ENCODE measurements at regions not wholly inside any gene's neighbourhood (a gene's known extent, or its start where the extent isn't known, plus 50 kb on each side); places are given as distances from the start of the nearest gene placed in this dataset.

DNA sequence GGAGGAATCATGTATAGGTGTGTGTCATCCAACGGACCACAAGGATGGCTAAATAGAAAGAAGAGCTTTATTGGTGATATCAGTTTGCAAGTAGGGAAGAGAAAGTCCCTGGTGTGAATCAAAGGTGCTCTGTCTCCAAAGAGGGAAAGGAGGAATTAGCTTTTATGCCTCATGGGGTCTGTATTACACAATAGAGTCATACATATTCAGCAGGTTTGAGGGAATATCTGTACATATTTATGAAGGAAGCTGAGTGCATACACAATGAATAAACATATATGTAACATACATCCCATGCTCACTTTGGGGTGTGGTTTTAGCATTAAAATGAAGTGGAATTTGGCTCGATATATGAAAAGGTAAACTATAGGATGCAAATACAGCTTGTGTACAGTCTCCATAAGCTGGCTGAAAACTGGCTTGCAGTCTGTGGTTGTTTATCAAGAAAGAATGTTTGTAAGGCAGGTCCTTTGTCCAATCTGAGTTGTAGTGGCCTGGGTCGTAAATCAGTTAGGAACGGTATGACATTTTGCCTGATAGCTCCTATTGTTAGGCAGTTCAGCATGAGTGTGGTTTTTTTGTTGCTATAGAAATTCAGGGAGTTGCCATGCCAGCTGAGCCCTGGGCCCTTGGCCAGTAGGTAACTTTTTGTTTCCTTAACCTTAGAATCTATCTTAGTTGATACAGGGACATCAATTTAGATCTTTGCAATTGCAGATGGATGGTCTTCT lies 198.0 kb upstream of the ZP4 start:
- TF ChIP-seq, protein P1, sequence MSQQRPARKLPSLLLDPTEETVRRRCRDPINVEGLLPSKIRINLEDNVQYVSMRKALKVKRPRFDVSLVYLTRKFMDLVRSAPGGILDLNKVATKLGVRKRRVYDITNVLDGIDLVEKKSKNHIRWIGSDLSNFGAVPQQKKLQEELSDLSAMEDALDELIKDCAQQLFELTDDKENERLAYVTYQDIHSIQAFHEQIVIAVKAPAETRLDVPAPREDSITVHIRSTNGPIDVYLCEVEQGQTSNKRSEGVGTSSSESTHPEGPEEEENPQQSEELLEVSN (IDR thresholded peaks at IDR 0.05; ENCODE audit: borderline replicate concordance, low read depth) = no peak
- TF ChIP-seq TP53 (CRISPR knock-in tag; IDR thresholded peaks at IDR 0.05) (no peak), EHMT2 (IDR thresholded peaks at IDR 0.05; ENCODE audit: low read depth) (no peak), ZC3H11A (IDR thresholded peaks at IDR 0.05) (no peak), CHD4 (IDR thresholded peaks at IDR 0.05; ENCODE audit: borderline replicate concordance) (no peak), ZNF302 (CRISPR knock-in tag; IDR thresholded peaks at IDR 0.05) (no peak), FOSB (CRISPR knock-in tag; IDR thresholded peaks at IDR 0.05) (no peak), JUN (IDR thresholded peaks at IDR 0.05) (no peak), NR3C1 (IDR thresholded peaks at IDR 0.05) (no peak)
- WGBS (ENCODE audit: missing lambda C conversion rate) = 0% methylated on average over 4 of the region's 4 CpGs
- no peak overlapping the region for H3K27ac ChIP-seq
- no peak overlapping the region for H3K4me3 ChIP-seq
- FAIRE-seq (no peak), DNase-seq (ENCODE audit: low read depth in 1 of 2, low spot score in 1 of 2) (no peak), ATAC-seq (no peak)
- H3K4me1 ChIP-seq = no peaks in the 10 kb centered on the region
- no peaks in the 10 kb centered on the region; the same call in 2 of the 3 replicates for H3K9me3 ChIP-seq
- ChIA-PET CTCF (interaction anchor here (1.5 kb wide), 1 partner anchor 225 kb away, joined by 4 read pairs; no protein-coding TSS in a partner anchor), POLR2A (no interaction called here)
- no peak overlapping the region for H3K4me2 ChIP-seq

DNA sequence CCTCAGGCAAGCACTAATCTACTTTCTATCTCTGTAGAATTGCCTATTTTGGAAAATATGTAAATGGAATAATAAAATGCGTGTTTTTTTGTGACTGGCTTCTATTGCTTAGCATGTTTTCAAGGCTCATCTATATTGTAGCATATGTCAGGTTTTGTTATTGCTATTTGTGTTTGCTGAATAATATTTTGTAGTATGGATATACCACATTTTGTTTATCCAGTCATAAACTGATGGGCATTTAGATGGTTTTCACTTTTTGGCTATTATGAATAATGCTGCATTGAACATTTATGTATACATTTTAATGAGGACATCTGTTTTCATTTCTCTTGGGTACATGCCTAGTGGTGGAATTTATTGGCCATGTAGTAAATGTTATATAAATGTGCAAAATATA lies 183.3 kb upstream of the ZP4 start:
- H3K4me1 ChIP-seq = no peaks in the 10 kb centered on the region
- no peaks in the 10 kb centered on the region for H3K9me3 ChIP-seq
- no peak overlapping the region for H3K4me2 ChIP-seq
- DNase-seq (ENCODE audit: low read depth in 1 of 2, low spot score in 1 of 2) (no peak), ATAC-seq (no peak), FAIRE-seq (no peak)
- no peak overlapping the region for H3K27ac ChIP-seq
- WGBS (ENCODE audit: missing lambda C conversion rate) = 0% methylated on average over 1 of the region's 1 CpG
- POLR2A ChIA-PET = no interaction called here
- TF ChIP-seq ESRRA (IDR thresholded peaks at IDR 0.05; ENCODE audit: borderline replicate concordance, low read length) (no peak), CEBPB (IDR thresholded peaks at IDR 0.05) (no peak), FOXS1 (CRISPR knock-in tag; IDR thresholded peaks at IDR 0.05) (no peak), JUN (IDR thresholded peaks at IDR 0.05) (no peak), JUNB (IDR thresholded peaks at IDR 0.05) (no peak), RCOR1 (IDR thresholded peaks at IDR 0.05; ENCODE audit: low read depth, low read length) (no peak), MAFK (IDR thresholded peaks at IDR 0.05; ENCODE audit: partially characterized antibody) (no peak), RAD21 (conservative IDR thresholded peaks at IDR 0.05 in 1 of 2, IDR thresholded peaks at IDR 0.05 in 1 of 2) (no peak), PHF8 (IDR thresholded peaks at IDR 0.05; ENCODE audit: borderline replicate concordance, low read depth) (no peak), TFCP2L1 (CRISPR knock-in tag; IDR thresholded peaks at IDR 0.05) (no peak), NR3C1 (IDR thresholded peaks at IDR 0.05) (no peak), NFE2L2 (conservative IDR thresholded peaks at IDR 0.05; ENCODE audit: low read length) (no peak), KDM5A (IDR thresholded peaks at IDR 0.05) (no peak), SMC3 (IDR thresholded peaks at IDR 0.05) (no peak), POLR2AphosphoS2 (conservative IDR thresholded peaks at IDR 0.05; ENCODE audit: low read length) (no peak), CHD2 (IDR thresholded peaks at IDR 0.05; ENCODE audit: low read length, partially characterized antibody) (no peak), HOXB13 (CRISPR knock-in tag; IDR thresholded peaks at IDR 0.05; ENCODE audit: low read depth) (no peak)
- TF ChIP-seq, protein P2, sequence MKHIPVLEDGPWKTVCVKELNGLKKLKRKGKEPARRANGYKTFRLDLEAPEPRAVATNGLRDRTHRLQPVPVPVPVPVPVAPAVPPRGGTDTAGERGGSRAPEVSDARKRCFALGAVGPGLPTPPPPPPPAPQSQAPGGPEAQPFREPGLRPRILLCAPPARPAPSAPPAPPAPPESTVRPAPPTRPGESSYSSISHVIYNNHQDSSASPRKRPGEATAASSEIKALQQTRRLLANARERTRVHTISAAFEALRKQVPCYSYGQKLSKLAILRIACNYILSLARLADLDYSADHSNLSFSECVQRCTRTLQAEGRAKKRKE (CRISPR knock-in tag; IDR thresholded peaks at IDR 0.05; ENCODE audit: low read depth) = no peak
- TF ChIP-seq, protein P3, sequence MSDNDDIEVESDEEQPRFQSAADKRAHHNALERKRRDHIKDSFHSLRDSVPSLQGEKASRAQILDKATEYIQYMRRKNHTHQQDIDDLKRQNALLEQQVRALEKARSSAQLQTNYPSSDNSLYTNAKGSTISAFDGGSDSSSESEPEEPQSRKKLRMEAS (IDR thresholded peaks at IDR 0.05) = no peak
- TF ChIP-seq, protein P4, sequence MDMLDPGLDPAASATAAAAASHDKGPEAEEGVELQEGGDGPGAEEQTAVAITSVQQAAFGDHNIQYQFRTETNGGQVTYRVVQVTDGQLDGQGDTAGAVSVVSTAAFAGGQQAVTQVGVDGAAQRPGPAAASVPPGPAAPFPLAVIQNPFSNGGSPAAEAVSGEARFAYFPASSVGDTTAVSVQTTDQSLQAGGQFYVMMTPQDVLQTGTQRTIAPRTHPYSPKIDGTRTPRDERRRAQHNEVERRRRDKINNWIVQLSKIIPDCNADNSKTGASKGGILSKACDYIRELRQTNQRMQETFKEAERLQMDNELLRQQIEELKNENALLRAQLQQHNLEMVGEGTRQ (IDR thresholded peaks at IDR 0.05) = no peak
- H3K4me3 ChIP-seq = no peak overlapping the region
- CTCF ChIA-PET = no interaction called here
